ENCODE measurements at regions not wholly inside any gene's neighbourhood (a gene's known extent, or its start where the extent isn't known, plus 50 kb on each side); places are given as distances from the start of the nearest gene placed in this dataset.

- intact Hi-C loops (cut with DNase I) = no loop called here
- no peak for DNase-seq
- Histone ChIP-seq H3K4me3 (ENCODE audit: low read length in 2 of 2) (no peak overlapping the region), H3K9me3 (ENCODE audit: control insufficient read depth, low read length) (no peaks in the 10 kb centered on the region), H3K27me3 (ENCODE audit: control insufficient read depth in 1 of 2, insufficient read depth in 2 of 2, low read length in 1 of 2) (no peaks in the 10 kb centered on the region), H3K27ac (ENCODE audit: low read depth in 1 of 2, low read length in 2 of 2) (no peak overlapping the region), H3K4me1 (ENCODE audit: control insufficient read depth in 1 of 2, insufficient read depth in 2 of 2, low read length in 2 of 2) (no peaks in the 10 kb centered on the region), H3K36me3 (ENCODE audit: control insufficient read depth in 1 of 2, insufficient read depth in 2 of 2, low read length in 1 of 2) (no peaks in the 10 kb centered on the region)
- ATAC-seq (ENCODE audit: low FRiP score) = no peak
These were observed 135.5 kb downstream of the ALOX5 start for GRCh38 chr10:45509491-45509890.

DNA sequence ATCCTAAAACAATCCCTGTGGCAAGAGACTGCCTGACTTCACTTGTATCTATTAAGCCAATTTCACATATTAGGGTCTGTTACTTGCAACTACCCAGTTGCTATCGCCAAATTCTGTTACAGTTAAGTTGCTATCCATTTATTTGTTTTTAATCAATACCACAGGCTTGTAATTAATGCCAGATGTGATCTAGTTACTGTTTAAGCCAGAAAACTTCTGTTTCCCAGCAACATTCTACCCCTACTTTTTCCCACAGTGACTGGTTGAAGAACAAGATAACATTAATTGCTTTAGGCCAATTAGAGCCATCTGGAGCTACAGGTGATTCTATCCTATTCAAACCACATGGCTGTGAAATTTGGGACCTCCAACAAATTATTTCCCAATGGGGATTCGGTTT is 131.3 kb downstream of the ALOX5 start:
- no peaks in the 10 kb centered on the region for H3K9me3 ChIP-seq (ENCODE audit: control insufficient read depth, low read length)
- intact Hi-C loops (cut with DNase I) = no loop called here
- H3K4me3 ChIP-seq (ENCODE audit: low read length in 2 of 2) = no peak overlapping the region
- no peaks in the 10 kb centered on the region for H3K27me3 ChIP-seq (ENCODE audit: control insufficient read depth in 1 of 2, insufficient read depth in 2 of 2, low read length in 1 of 2)
- no peaks in the 10 kb centered on the region for H3K36me3 ChIP-seq (ENCODE audit: control insufficient read depth in 1 of 2, insufficient read depth in 2 of 2, low read length in 1 of 2)
- H3K27ac ChIP-seq (ENCODE audit: low read depth in 1 of 2, low read length in 2 of 2) = no peak overlapping the region
- DNase-seq (no peak), ATAC-seq (ENCODE audit: low FRiP score) (no peak)
- H3K4me1 ChIP-seq (ENCODE audit: control insufficient read depth in 1 of 2, insufficient read depth in 2 of 2, low read length in 2 of 2) = no peaks in the 10 kb centered on the region
- WGBS, 2 donors = 89 to 90% methylated on average over 2 of the region's 2 CpGs

DNA sequence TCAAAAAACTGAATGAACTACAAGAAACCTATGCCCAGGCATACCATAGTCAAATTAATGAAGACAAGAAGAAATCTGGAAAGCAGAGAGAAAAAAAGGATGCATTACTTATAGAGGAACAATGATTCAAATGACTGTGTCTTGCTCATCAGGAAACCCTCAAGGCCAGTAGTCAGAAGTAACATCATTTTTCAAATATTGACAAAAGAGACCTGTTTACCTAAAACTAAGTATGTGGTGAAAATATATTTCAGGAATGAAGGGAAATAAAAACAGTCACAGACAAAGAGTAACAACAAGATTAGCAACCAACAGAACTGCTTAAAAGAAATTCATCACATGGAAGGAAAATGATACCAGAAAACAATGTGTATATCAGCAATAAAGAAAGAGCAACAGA is 128.4 kb downstream of the ALOX5 start:
- DNase-seq (no peak), ATAC-seq (ENCODE audit: low FRiP score) (no peak)
- no peaks in the 10 kb centered on the region for H3K4me1 ChIP-seq (ENCODE audit: control insufficient read depth in 1 of 2, insufficient read depth in 2 of 2, low read length in 2 of 2)
- no peaks in the 10 kb centered on the region for H3K27me3 ChIP-seq (ENCODE audit: control insufficient read depth in 1 of 2, insufficient read depth in 2 of 2, low read length in 1 of 2)
- no peaks in the 10 kb centered on the region for H3K36me3 ChIP-seq (ENCODE audit: control insufficient read depth in 1 of 2, insufficient read depth in 2 of 2, low read length in 1 of 2)
- no peak overlapping the region for H3K4me3 ChIP-seq (ENCODE audit: low read length in 2 of 2)
- H3K9me3 ChIP-seq (ENCODE audit: control insufficient read depth, low read length) = no peaks in the 10 kb centered on the region
- intact Hi-C loops (cut with DNase I) = no loop called here
- no peak overlapping the region for H3K27ac ChIP-seq (ENCODE audit: low read depth in 1 of 2, low read length in 2 of 2)

- no peak overlapping the region for H3K27ac ChIP-seq (ENCODE audit: low read depth in 1 of 2, low read length in 2 of 2)
- no peaks in the 10 kb centered on the region for H3K36me3 ChIP-seq (ENCODE audit: control insufficient read depth in 1 of 2, insufficient read depth in 2 of 2, low read length in 1 of 2)
- H3K4me3 ChIP-seq (ENCODE audit: low read length in 2 of 2) = no peak overlapping the region
- no peaks in the 10 kb centered on the region for H3K4me1 ChIP-seq (ENCODE audit: control insufficient read depth in 1 of 2, insufficient read depth in 2 of 2, low read length in 2 of 2)
- ATAC-seq (ENCODE audit: low FRiP score) (no peak), DNase-seq (no peak)
- H3K27me3 ChIP-seq (ENCODE audit: control insufficient read depth in 1 of 2, insufficient read depth in 2 of 2, low read length in 1 of 2) = no peaks in the 10 kb centered on the region
- intact Hi-C loops (cut with DNase I) = loop anchor here in 1 of 2 donors (2.0 kb wide), 1 partner anchor 21 kb away; no protein-coding TSS in a partner anchor
- H3K9me3 ChIP-seq (ENCODE audit: control insufficient read depth, low read length) = no peaks in the 10 kb centered on the region
These were observed 127.8 kb downstream of the ALOX5 start for GRCh38 chr10:45501791-45502190.

DNA sequence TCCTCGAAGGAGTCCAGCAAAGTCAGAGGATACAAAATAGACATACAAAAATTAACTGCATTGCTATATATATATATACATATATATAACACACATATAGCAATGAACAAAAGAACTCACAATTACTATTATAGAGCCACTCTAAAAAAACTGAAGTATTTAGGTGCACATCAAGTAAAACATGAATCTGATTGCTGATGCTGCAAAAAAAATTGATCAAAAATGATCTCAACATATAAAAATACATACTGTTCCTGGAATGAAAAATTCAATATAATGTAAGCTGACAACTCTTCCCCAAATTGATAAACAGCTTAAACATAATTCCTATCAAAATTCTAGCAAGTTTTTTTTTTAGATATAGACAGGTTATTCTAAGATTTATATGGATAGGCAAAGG is 126.8 kb downstream of the ALOX5 start:
- no peaks in the 10 kb centered on the region for H3K9me3 ChIP-seq (ENCODE audit: control insufficient read depth, low read length)
- intact Hi-C loops (cut with DNase I) = loop anchor here in 1 of 2 donors (2.0 kb wide), 1 partner anchor 20 kb away; no protein-coding TSS in a partner anchor
- no peak for ATAC-seq (ENCODE audit: low FRiP score)

GRCh38 chr10:45500304-45500703 is 126.3 kb downstream of the ALOX5 start:
- WGBS, 2 donors = 97 to 100% methylated on average over 1 of the region's 1 CpG
- H3K27ac ChIP-seq (ENCODE audit: low read depth in 1 of 2, low read length in 2 of 2) = no peak overlapping the region
- ATAC-seq (ENCODE audit: low FRiP score) (no peak), DNase-seq (no peak)
- no peaks in the 10 kb centered on the region for H3K4me1 ChIP-seq (ENCODE audit: control insufficient read depth in 1 of 2, insufficient read depth in 2 of 2, low read length in 2 of 2)
- no peaks in the 10 kb centered on the region for H3K9me3 ChIP-seq (ENCODE audit: control insufficient read depth, low read length)
- intact Hi-C loops (cut with DNase I) = loop anchor here in 1 of 2 donors (2.0 kb wide), 1 partner anchor 20 kb away; no protein-coding TSS in a partner anchor
- H3K27me3 ChIP-seq (ENCODE audit: control insufficient read depth in 1 of 2, insufficient read depth in 2 of 2, low read length in 1 of 2) = no peaks in the 10 kb centered on the region
- no peak overlapping the region for H3K4me3 ChIP-seq (ENCODE audit: low read length in 2 of 2)
- H3K36me3 ChIP-seq (ENCODE audit: control insufficient read depth in 1 of 2, insufficient read depth in 2 of 2, low read length in 1 of 2) = no peaks in the 10 kb centered on the region

More for the DNA sequence above, 126.8 kb downstream of the ALOX5 start:
- Histone ChIP-seq H3K27ac (ENCODE audit: low read depth in 1 of 2, low read length in 2 of 2) (no peak overlapping the region), H3K4me3 (ENCODE audit: low read length in 2 of 2) (no peak overlapping the region), H3K4me1 (ENCODE audit: control insufficient read depth in 1 of 2, insufficient read depth in 2 of 2, low read length in 2 of 2) (no peaks in the 10 kb centered on the region), H3K36me3 (ENCODE audit: control insufficient read depth in 1 of 2, insufficient read depth in 2 of 2, low read length in 1 of 2) (no peaks in the 10 kb centered on the region), H3K27me3 (ENCODE audit: control insufficient read depth in 1 of 2, insufficient read depth in 2 of 2, low read length in 1 of 2) (no peaks in the 10 kb centered on the region)
- 86 to 94% methylated on average over 1 of the region's 1 CpG for WGBS, 2 donors
- DNase-seq = no peak

- H3K27me3 ChIP-seq (ENCODE audit: control insufficient read depth in 1 of 2, insufficient read depth in 2 of 2, low read length in 1 of 2) = no peaks in the 10 kb centered on the region
- H3K9me3 ChIP-seq (ENCODE audit: control insufficient read depth, low read length) = no peaks in the 10 kb centered on the region
- ATAC-seq (ENCODE audit: low FRiP score) = no peak
- H3K4me1 ChIP-seq (ENCODE audit: control insufficient read depth in 1 of 2, insufficient read depth in 2 of 2, low read length in 2 of 2) = no peaks in the 10 kb centered on the region
- H3K4me3 ChIP-seq (ENCODE audit: low read length in 2 of 2) = no peak overlapping the region
- no peak for DNase-seq
- 79 to 85% methylated on average over 2 of the region's 2 CpGs for WGBS, 2 donors
- intact Hi-C loops (cut with DNase I) = no loop called here
- H3K27ac ChIP-seq (ENCODE audit: low read depth in 1 of 2, low read length in 2 of 2) = no peak overlapping the region
- no peaks in the 10 kb centered on the region for H3K36me3 ChIP-seq (ENCODE audit: control insufficient read depth in 1 of 2, insufficient read depth in 2 of 2, low read length in 1 of 2)
These were observed 121.6 kb downstream of the ALOX5 start for GRCh38 chr10:45495438-45496152.
